GM21528 (cell line): ENCODE measurements at regions not wholly inside any gene's neighbourhood (a gene's known extent, or its start where the extent isn't known, plus 50 kb on each side); places are given as distances from the start of the nearest gene placed in this dataset.
"Not testable (repeated sequence)": the region's sequence is repeated elsewhere in the genome, so short reads cannot be mapped to it uniquely, and the experiment has no call there.

Experiments
- ATAC-seq: cut with Tn5 transposase; IDR thresholded peaks from one replicate; pipeline ENCODE4 v1.9.1; 2021; ENCODE audit warnings: mild to moderate bottlenecking, moderate library complexity; ENCODE audit not compliant: unreplicated experiment, low FRiP score

DNA sequence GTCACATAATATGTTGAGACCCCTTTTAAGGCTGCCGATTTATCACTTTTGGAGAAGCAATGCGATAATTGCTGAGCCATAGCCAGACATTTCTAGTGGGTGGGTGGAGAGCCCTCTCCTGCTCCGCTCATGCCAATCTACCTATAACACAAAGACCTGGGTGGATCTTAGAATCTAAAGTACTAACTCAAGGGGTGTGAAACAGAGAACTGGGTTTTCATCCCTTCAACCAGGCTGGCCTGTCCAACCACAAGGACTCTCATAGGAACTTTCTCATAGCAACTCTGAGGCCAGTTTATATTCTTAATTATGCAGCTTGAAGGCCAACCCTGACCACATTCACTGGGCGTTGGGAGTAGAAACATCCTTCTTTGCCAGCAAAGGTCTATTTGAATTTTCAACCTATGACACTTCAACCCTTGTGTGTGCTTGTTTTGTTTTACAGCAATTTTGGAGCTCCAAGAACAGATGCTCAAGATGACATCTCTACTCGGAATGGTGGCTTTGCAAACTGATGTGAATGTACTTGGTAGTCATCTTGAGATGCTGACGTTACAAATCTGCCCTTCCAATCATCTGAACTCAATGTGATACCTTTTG is 1198.2 kb upstream of the AUTS2 start:
- ATAC-seq: no peak

GRCh38 chr7:68400783-68401182 is 1197.5 kb upstream of the AUTS2 start:
- ATAC-seq: no peak

GRCh38 chr7:68401313-68401712 is 1197.0 kb upstream of the AUTS2 start:
- no peak for ATAC-seq

DNA sequence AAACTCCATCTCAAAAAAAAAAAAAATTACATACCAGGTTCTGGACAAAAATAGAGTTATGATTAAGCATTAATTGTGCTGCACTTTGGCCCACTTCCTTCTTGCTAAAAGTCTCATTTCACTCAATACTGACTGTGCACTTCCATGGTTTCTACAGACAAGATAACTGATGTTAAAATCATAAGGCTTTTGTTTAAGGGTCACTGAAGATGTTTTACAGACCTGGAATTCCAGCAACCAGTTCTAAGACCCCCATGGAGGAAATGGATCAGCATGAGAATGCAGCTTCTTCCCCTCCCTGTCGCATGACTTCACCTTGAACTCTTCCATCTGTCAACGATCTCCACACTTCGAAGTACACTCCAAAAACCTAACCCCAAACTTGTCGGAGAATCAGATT is 1191.8 kb upstream of the AUTS2 start:
- no peak for ATAC-seq

DNA sequence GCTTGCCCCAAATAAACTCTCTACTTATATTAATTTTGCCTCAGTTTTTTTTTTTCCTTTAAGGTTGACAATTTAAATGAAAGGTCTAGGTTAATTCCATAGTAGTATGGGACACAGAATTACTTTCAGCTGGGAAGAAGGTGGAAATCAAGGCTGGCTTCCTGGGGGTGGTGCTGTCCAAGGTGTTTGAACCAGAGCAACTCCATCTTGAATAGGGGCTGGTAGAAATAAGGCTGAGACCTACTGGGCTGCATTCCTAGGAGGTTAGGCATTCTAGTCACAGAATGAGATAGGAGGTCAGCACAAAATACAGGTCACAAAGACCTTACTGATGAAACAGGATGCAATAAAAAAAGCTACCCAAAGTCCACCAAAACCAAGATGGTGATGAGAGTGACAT is 1190.8 kb upstream of the AUTS2 start:
- no peak for ATAC-seq

- ATAC-seq: no peak
Measured at GRCh38 chr7:68408873-68409272, 1189.4 kb upstream of the AUTS2 start.

GRCh38 chr7:68409851-68410250 is 1188.4 kb upstream of the AUTS2 start:
- no peak for ATAC-seq

DNA sequence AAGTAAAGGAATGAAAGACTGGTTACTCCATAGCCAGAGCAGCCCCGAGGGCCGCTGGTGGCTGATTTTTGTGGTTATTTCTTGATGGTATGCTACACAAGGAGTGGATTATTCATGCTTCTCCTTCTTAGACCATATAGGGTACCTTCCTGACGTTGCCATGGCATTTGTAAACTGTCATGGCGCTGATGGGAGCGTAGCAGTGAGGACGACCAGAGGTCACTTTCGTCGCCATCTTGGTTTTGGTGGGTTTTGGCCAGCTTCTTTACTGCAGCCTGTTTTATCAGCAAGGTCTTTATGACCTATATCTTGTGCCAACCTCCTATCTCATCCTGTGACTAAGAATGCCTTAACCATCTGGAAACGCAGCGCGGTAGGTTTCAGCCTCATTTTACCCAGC is 1187.6 kb upstream of the AUTS2 start:
- not testable (repeated sequence) for ATAC-seq

DNA sequence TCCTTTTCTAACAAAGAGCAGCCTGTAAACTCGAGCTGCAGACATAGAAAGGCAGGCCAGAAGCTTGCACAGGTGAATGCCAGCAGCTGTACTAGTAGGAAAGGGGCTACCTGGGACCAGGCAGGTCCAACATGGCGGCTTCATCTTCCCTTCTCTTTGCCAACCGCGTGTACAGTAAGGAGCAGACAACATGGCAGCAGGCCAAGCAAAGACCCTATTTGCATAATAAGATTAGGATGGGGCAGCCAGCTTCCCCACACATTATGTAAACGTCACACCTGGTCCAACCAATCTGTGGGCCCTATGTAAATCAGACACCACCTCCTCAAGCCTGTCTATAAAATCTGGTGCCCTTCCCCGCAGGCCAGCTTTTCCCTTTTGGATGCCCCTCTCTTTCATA is 1186.5 kb upstream of the AUTS2 start:
- no peak for ATAC-seq

DNA sequence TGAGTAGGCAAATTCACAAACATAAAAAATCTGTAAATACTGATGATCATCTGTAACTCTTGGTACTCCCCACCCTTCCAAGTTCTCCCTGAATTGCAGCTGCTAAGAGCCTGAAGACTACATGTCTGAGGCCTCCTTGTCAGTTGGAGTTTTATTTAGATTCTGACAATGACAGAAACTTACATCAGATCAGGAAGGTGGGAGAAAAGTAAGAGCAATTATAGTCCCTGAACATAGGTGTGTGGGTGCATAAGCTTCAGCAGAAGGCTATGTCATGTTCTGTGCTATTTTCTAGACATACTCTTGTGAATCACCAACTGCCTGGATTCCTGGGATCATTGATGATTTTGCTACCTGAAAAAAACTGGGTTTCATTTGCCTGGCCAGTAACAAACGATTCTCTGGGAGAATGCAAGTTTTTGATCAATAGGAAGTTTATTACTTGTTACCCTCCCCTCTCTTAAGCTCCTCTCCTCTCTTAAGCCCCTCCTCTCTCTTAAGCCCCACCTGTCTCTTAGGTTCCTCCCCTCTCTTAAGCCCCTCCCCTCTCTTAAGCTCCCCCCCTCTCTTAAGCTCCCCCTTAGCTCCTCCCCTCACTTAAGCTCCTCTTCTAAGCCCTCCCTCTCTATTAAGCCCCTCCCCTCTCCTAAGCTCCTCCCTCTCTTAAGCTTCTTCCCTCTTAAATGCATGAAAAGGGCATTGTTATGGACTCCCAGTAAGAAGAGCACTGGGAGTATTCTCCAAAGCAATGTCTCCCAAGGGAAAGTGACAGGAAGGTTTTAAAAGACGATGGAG is 1183.4 kb upstream of the AUTS2 start:
- ATAC-seq: no peak

DNA sequence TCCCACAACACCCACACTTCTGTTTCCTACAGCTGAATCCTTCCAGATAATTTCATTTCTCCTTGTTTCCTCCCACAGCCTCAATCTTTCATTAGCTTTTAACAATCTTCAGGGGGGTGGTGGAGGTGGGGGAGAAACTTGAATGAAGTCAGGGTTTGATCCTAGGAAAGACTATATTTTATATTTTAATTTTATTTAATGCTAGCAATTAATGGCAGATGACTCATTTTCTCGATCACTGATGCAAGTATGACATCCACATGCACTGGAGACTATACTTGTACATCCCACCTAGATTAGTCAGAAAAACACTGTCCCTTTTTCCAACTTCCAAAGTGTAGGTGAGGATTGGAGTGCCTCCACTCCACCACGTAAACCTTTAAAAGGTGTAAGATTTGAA is 1181.3 kb upstream of the AUTS2 start:
- ATAC-seq: no peak

GRCh38 chr7:68417659-68418058 is 1180.6 kb upstream of the AUTS2 start:
- no peak for ATAC-seq

DNA sequence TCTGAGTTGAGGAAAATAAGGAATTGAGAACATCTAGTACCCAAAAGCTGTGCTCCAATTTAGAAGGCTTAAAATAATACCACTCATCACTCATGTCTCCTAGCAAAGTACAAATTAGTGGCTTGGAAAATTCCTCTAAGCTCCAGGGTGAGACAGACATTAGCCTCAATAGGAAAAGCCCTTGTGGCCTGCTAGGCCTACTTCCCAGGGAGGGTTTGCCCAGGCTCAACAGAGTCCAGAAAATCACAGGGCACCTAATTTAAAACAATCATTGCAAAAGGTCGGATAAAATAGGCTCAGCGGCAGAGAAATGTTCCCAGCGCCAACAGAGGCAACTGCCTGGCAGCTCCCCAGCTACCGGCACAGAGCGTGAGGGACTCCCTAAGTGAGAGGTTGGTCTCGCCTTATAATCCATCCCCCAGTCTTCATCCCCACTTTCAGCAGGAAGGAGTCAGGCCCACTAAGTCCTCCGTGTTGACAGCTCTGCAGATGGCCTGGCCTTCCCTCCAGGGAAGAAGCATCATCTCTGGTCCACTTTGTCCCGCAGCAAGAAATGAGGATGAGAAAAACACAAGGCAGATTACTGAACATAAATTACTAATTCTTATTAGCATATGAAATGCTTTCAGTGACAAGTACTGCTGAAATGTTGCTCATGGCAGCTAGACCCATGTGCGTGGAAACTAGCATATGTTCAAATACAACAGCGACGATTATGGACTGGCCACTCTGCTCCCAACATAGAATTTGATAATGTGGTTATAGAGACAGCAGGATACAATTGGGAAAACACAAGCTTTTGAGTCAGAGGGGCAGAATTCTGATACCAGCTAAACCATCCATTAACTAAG is 1177.7 kb upstream of the AUTS2 start:
- no peak for ATAC-seq

DNA sequence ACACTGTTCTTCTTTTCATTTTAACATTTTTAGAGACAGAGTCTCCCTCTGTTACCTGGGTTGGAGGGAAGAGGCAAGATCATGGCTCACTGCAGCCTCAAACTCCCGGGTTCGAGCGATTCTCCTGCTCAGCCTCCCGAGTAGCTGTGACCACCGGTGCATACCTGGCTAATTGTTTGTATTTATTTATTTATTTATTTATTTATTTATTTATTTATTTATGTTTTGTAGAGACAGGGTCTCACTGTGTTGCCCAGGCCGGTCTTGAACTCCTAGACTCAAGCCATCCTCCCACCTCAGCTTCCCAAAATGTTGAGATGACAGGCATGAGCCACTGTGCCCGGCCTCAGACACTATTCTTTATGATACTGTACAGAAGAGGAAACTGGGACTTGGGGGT is 1176.6 kb upstream of the AUTS2 start:
- no peak for ATAC-seq

DNA sequence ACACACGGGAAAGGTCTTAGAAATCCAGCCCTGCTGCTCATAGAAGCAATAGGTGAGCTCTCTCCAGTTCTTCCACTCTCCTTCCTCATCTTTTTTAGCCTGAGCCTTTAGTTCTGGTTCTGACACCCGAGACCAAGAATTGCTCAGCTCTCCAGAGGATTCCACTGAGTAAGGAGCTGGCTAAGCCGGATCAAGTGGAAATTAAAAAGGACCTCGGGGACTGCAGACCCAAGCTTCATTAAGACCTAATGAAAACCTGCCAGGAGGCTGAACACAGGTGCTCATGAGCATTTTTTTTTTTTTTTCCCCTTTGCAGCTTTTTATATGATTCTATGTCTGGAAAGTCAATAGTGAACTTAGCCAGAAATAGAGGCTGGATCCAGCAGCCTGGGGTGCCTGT is 1176.0 kb upstream of the AUTS2 start:
- ATAC-seq: no peak

GRCh38 chr7:68423356-68423755 is 1174.9 kb upstream of the AUTS2 start:
- ATAC-seq: no peak

GRCh38 chr7:68424658-68425297 is 1173.5 kb upstream of the AUTS2 start:
- no peak for ATAC-seq

GRCh38 chr7:68425377-68425776 is 1172.9 kb upstream of the AUTS2 start:
- no peak for ATAC-seq

- no peak for ATAC-seq
Measured at GRCh38 chr7:68429411-68430117, 1168.7 kb upstream of the AUTS2 start.

DNA sequence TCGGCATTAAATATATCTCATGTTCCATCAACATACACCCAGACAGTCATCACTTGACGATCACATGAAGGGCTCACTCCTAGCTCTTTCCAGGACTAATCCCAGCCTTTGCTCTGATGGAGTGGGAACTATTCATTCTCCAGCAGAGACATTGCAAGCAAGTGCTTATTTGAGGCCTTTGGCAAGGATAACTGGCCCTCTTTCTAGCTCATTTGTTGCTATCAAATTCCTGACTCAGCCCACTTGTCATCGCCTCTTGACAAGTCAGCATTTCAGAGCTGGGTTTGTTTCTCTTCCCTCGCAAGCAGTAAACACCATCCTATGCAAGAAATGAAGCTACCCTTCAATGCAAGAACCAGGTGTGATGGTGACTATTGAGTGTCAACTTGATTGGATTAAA is 1165.7 kb upstream of the AUTS2 start:
- ATAC-seq: no peak
